Nephron (organoid): ENCODE measurements at regions not wholly inside any gene's neighbourhood (a gene's known extent, or its start where the extent isn't known, plus 50 kb on each side); places are given as distances from the start of the nearest gene placed in this dataset.

Source experiments
- H3K27ac Mint-ChIP-seq, 3 experiments: 2 replicates each; pipeline ENCODE4 v1.8.0; 2020; ENCODE audit warnings: mixed read lengths in 3 of 3, mild to moderate bottlenecking in 2 of 3, moderate library complexity in 1 of 3
- H3K27me3 Mint-ChIP-seq: 2 replicates; pipeline ENCODE4 v1.8.0; 2021; ENCODE audit warnings: low read depth, mild to moderate bottlenecking, moderate library complexity, mixed read lengths
- H3K36me3 Mint-ChIP-seq: 2 replicates; pipeline ENCODE4 v1.8.0; 2020; ENCODE audit warnings: low read depth, mixed read lengths
- H3K4me1 Mint-ChIP-seq: 2 replicates; pipeline ENCODE4 v1.8.0; 2020; ENCODE audit warnings: mixed read lengths
- H3K4me3 Mint-ChIP-seq, 3 experiments: 2 replicates each; pipeline ENCODE4 v1.8.0; 2020; ENCODE audit warnings: mild to moderate bottlenecking in 3 of 3, mixed read lengths in 3 of 3, moderate library complexity in 2 of 3
- H3K9me3 Mint-ChIP-seq: 2 replicates; pipeline ENCODE4 v1.8.0; 2020; ENCODE audit warnings: mixed read lengths
- CTCF ChIP-seq, 3 experiments: fragments of 200-600 bp; sonication (generic); IDR thresholded peaks; one replicate each; pipeline ENCODE4 v1.5.0; 2021; ENCODE audit warnings: antibody characterized with exemption in 3 of 3; ENCODE audit not compliant: unreplicated experiment in 3 of 3

DNA sequence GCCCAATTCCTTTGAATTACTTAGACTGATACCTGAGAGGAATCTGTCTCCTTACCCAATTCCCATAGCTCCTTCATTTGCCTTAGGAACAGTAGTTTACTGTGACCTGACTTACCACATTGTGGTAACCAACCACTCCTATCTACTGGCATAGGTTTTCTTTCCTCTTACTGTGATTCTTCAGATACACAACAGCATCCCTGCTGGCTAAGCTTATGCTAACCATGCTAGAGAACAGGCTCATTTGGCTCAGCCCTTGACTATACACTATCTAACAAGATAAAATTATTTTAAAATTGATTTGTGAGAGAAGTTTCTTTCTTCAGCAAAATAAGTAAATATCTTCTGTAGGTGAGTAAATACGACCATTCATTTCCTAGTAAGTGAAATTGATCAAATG, 320.4 kb upstream of the DDHD1 start:
- peak in 1 of 3 experiments; percentile 11 for TF ChIP-seq CTCF (IDR thresholded peaks at IDR 0.05; ENCODE audit: unreplicated experiment in 3 of 3)
- Mint-ChIP-seq H3K27ac (no peak overlapping the region), H3K4me3 (no peak overlapping the region), H3K27me3 (no peaks in the 10 kb centered on the region), H3K4me1 (peaks cover 4% of the 10 kb centered on the region), H3K9me3 (no peaks in the 10 kb centered on the region), H3K36me3 (no peaks in the 10 kb centered on the region)

DNA sequence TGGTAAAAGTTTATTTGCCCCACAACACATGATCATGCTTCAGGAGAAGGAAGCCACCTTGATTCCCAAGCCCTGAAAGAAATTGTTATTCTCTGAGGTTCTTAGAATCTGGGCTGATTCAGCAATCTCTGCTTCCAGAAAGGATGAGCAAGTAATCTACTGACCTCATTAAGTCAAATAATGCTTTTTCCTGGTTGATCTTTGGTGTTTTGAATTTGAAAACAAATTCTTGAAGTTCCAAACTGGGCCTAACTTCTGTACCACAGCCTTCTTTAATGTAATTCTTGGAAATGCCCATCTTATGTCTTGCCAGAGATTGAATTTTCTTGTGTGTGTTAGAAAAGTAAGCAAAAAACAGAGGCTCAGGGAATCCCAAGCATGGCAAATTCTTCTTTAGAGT, 319.2 kb upstream of the DDHD1 start:
- Mint-ChIP-seq H3K4me3 (no peak overlapping the region), H3K27ac (no peak overlapping the region), H3K9me3 (no peaks in the 10 kb centered on the region), H3K36me3 (no peaks in the 10 kb centered on the region), H3K27me3 (no peaks in the 10 kb centered on the region), H3K4me1 (peaks cover 4% of the 10 kb centered on the region)
- no peak for TF ChIP-seq CTCF (IDR thresholded peaks at IDR 0.05; ENCODE audit: unreplicated experiment in 3 of 3)

DNA sequence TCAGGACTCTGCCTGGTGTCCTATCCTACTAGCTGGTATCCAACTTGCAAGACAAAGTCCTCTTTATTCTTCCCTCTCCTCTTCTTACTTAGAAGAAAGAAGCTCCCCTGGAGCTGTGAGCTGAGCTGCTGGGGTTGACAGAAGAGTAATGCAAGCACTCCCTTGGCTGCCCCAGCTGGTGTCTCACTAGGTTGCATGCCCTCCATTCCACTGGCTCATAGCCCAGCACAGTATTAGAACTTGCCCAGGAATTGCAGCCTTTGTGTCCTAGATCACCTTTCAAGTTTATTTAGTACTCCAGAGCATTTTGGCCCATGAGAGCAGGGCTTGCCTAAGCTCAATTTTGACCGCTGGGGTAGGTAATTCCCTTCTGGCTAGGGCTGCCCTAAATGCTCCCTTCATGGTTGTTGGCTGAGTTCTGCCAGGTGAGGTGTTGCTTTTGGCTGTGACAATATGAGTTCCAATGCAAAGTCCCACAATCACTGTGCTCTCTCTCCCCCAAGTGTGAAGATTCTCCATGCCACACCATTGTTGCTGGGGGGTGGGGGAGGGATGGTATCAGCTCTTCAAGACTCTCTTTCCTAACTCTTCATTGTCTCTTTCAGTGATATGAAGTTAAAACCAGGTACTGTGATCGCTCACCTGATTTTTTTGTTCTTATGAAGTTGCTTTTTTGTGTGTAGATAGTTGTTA, 317.4 kb upstream of the DDHD1 start:
- Mint-ChIP-seq H3K4me1 (peaks cover 4% of the 10 kb centered on the region), H3K27me3 (no peaks in the 10 kb centered on the region), H3K36me3 (no peaks in the 10 kb centered on the region), H3K27ac (no peak overlapping the region), H3K9me3 (no peaks in the 10 kb centered on the region), H3K4me3 (no peak overlapping the region)
- TF ChIP-seq CTCF (IDR thresholded peaks at IDR 0.05; ENCODE audit: unreplicated experiment in 3 of 3) = no peak

- no peak overlapping the region for H3K27ac Mint-ChIP-seq
- H3K4me3 Mint-ChIP-seq = no peak overlapping the region
- peaks cover 3% of the 10 kb centered on the region for H3K9me3 Mint-ChIP-seq
- H3K4me1 Mint-ChIP-seq = peaks cover 4% of the 10 kb centered on the region
- no peaks in the 10 kb centered on the region for H3K27me3 Mint-ChIP-seq
- TF ChIP-seq CTCF (IDR thresholded peaks at IDR 0.05; ENCODE audit: unreplicated experiment in 3 of 3) = no peak
- H3K36me3 Mint-ChIP-seq = no peaks in the 10 kb centered on the region
Measured at GRCh38 chr14:53468876-53469275, 315.8 kb upstream of the DDHD1 start.

- no peak for TF ChIP-seq CTCF (IDR thresholded peaks at IDR 0.05; ENCODE audit: unreplicated experiment in 3 of 3)
- H3K4me1 Mint-ChIP-seq = no peaks in the 10 kb centered on the region
- no peak overlapping the region for H3K27ac Mint-ChIP-seq
- H3K9me3 Mint-ChIP-seq = peaks cover 3% of the 10 kb centered on the region
- H3K4me3 Mint-ChIP-seq = no peak overlapping the region
- H3K36me3 Mint-ChIP-seq = no peaks in the 10 kb centered on the region
- no peaks in the 10 kb centered on the region for H3K27me3 Mint-ChIP-seq
Measured at GRCh38 chr14:53464376-53464775, 311.3 kb upstream of the DDHD1 start.
